ENCODE measurements at regions not wholly inside any gene's neighbourhood (a gene's known extent, or its start where the extent isn't known, plus 50 kb on each side); places are given as distances from the start of the nearest gene placed in this dataset.
"Not testable (repeated sequence)": the region's sequence is repeated elsewhere in the genome, so short reads cannot be mapped to it uniquely, and the experiment has no call there.

DNA sequence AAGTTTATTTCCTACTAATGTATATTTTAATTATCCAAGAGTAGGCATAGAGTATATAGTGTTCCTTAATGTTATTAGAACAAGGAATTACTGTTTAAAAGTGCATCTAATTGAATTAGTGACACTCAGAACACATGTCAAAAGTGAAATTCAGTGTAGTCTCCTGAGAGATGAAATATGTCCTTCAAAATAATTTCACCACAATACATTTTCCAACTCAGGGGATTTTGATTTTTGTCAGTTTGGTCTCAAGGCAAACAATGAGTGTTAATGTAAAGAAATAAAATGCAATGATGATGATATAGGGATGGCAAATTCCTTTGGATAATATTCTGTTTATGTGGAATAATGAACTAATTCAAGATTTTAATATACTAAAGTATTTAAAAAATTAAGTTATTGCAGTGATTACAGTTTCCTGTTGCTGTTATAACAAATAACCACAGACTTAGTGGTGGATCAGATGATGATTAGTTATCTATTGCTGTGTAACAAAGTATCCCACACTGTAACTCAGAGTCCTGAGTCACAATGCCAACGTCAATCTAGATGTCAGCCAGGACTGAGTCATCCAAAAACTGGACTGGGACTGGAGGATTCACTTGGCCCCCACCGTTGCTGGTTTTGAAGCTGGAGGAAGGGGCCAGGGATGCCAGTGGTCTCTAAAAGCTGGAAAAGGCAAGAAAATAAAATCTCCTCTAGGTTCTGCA, 148.0 kb upstream of the SLC7A11 start:
- Histone ChIP-seq H3K4me3 (no peak overlapping the region), H3K4me1 (no peaks in the 10 kb centered on the region), H3K27me3 (no peaks in the 10 kb centered on the region), H3K36me3 (no peaks in the 10 kb centered on the region), H3K9me3 (no peaks in the 10 kb centered on the region), H3K27ac (no peak overlapping the region)
- no peak for DNase-seq (ENCODE audit: low spot score in 2 of 2)
- intact Hi-C loops (cut with DNase I; ENCODE audit: low total_unique reads): no loop called here
- no peak for TF ChIP-seq POLR2AphosphoS5 (IDR thresholded peaks at IDR 0.05)
- TF ChIP-seq POLR2A (IDR thresholded peaks at IDR 0.05): no peak
- TF ChIP-seq, protein P1, sequence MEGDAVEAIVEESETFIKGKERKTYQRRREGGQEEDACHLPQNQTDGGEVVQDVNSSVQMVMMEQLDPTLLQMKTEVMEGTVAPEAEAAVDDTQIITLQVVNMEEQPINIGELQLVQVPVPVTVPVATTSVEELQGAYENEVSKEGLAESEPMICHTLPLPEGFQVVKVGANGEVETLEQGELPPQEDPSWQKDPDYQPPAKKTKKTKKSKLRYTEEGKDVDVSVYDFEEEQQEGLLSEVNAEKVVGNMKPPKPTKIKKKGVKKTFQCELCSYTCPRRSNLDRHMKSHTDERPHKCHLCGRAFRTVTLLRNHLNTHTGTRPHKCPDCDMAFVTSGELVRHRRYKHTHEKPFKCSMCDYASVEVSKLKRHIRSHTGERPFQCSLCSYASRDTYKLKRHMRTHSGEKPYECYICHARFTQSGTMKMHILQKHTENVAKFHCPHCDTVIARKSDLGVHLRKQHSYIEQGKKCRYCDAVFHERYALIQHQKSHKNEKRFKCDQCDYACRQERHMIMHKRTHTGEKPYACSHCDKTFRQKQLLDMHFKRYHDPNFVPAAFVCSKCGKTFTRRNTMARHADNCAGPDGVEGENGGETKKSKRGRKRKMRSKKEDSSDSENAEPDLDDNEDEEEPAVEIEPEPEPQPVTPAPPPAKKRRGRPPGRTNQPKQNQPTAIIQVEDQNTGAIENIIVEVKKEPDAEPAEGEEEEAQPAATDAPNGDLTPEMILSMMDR (IDR thresholded peaks at IDR 0.05): no peak

DNA sequence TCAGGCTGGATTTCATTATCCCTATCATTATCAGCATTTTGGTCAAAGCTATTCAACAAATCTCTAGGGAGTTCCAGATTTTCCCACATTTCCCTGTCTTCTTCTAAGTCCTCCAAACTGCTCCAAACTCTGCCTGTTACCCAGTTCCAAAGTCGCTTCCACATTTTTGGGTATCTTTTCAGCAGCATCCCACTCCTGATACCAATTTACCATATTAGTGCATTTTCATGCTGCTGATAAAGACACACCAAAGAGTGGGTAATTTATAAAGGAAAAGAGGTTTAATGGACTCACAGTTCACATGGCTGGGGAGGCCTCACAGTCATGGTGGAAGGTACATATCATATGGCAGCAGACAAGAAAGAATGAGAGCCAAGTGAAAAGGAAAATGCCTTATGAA, 132.8 kb upstream of the SLC7A11 start:
- intact Hi-C loops (cut with DNase I; ENCODE audit: low total_unique reads): no loop called here
- no peak for DNase-seq (ENCODE audit: low spot score in 2 of 2)
- Histone ChIP-seq H3K4me3 (no peak overlapping the region), H3K4me1 (no peaks in the 10 kb centered on the region), H3K27ac (no peak overlapping the region), H3K36me3 (no peaks in the 10 kb centered on the region), H3K9me3 (peaks cover 7 to 27% of the 10 kb centered on the region in 2 donors), H3K27me3 (no peaks in the 10 kb centered on the region)
- TF ChIP-seq POLR2AphosphoS5 (IDR thresholded peaks at IDR 0.05): no peak
- TF ChIP-seq POLR2A (IDR thresholded peaks at IDR 0.05): no peak
- TF ChIP-seq, protein P1 (IDR thresholded peaks at IDR 0.05): no peak

DNA sequence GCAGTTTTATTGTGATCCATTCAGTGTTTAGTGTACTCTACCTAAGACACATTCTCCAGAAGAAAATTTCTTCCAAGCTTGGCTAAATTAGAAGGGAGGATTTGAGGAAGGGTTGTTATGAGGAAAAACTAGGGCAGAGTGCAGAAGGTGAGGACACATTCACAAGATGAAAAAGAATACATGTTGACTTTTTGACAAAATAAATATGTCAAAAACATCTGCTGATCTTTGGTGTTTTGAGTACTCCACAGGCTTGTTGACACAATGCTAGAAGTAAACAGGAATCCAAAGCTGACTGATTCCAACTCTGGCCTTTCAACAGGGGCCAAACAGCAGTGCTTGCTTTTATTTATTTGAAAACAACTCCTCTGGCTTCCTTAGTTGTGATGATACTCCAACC, 125.8 kb upstream of the SLC7A11 start:
- TF ChIP-seq POLR2AphosphoS5 (IDR thresholded peaks at IDR 0.05) (no peak), POLR2A (IDR thresholded peaks at IDR 0.05) (no peak)
- TF ChIP-seq, protein P1 (IDR thresholded peaks at IDR 0.05): no peak
- DNase-seq (ENCODE audit: low spot score in 2 of 2): no peak
- Histone ChIP-seq H3K4me3 (no peak overlapping the region), H3K9me3 (no peaks in the 10 kb centered on the region), H3K4me1 (no peaks in the 10 kb centered on the region), H3K27ac (no peak overlapping the region), H3K36me3 (no peaks in the 10 kb centered on the region), H3K27me3 (no peaks in the 10 kb centered on the region)
- intact Hi-C loops (cut with DNase I; ENCODE audit: low total_unique reads): no loop called here

DNA sequence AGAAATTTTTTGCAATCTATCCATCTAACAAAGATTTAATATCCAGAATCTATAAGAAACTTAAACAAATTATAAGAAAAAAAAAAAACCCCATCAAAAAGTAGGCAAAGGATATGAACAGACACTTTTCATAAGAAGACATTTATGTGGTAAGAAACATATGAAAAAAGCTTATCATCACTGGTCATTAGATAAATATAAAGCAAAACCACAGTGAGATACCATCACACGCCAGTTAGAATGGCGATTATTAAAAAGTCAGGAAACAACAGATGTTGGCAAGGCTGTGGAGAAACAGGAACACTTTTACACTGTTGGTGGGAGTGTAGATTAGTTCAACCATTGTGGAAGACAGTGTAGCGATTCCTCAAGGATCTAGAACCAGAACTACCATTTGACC, 110.3 kb upstream of the SLC7A11 start:
- H3K9me3 ChIP-seq; H3K4me1 ChIP-seq; H3K36me3 ChIP-seq; DNase-seq (ENCODE audit: low spot score in 2 of 2); intact Hi-C loops (cut with DNase I; ENCODE audit: low total_unique reads); H3K27ac ChIP-seq; H3K4me3 ChIP-seq; H3K27me3 ChIP-seq: not testable (repeated sequence)

DNA sequence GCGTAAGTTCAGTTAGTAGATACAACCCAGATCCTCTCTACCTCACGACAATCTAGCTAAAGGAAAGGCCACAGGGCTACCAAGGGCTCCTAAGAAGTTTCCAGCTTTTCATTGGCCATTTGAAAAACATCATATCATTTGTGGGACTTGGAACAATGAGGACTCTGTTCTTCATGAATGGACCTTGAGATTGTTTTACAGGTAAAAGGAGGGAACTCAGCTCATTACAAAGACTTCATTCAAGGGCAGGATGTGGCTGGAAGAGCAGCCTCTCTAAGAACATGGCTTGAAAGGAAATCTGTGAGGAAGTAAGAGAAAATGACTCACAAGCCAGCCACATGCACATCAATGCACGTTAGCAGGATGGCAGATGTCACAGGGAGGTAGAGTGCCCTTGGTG, 105.9 kb upstream of the SLC7A11 start:
- H3K27me3 ChIP-seq: no peaks in the 10 kb centered on the region
- TF ChIP-seq POLR2AphosphoS5 (IDR thresholded peaks at IDR 0.05): no peak
- TF ChIP-seq POLR2A (IDR thresholded peaks at IDR 0.05): no peak
- TF ChIP-seq, protein P1 (IDR thresholded peaks at IDR 0.05): no peak

More for the DNA sequence above, 105.9 kb upstream of the SLC7A11 start:
- intact Hi-C loops (cut with DNase I; ENCODE audit: low total_unique reads): no loop called here
- Histone ChIP-seq H3K9me3 (no peaks in the 10 kb centered on the region), H3K36me3 (no peaks in the 10 kb centered on the region), H3K4me3 (no peak overlapping the region), H3K27ac (peak overlapping the region; percentile 22 to 51), H3K4me1 (no peaks in the 10 kb centered on the region)
- DNase-seq (ENCODE audit: low spot score in 2 of 2): no peak
